SK-N-SH (cell line): ENCODE measurements at regions not wholly inside any gene's neighbourhood (a gene's known extent, or its start where the extent isn't known, plus 50 kb on each side); places are given as distances from the start of the nearest gene placed in this dataset.
"Not testable (repeated sequence)": the region's sequence is repeated elsewhere in the genome, so short reads cannot be mapped to it uniquely, and the experiment has no call there.

Experiments used
- CTCF ChIA-PET: fragments of 300-600, 350-600 bp; formaldehyde crosslinking; extraction: SDS; loops from one replicate; lab custom pipeline; 2021; lab: Yijun Ruan, JAX
- POLR2A ChIA-PET: fragments of 350-600 bp; sonication (Branson Sonifier 250); formaldehyde crosslinking; extraction: SDS; loops from one replicate; lab custom pipeline; 2020; ENCODE audit warnings: antibody characterized with exemption, inconsistent platforms; lab: Yijun Ruan, JAX
- DNase-seq: peaks from one replicate; pipeline ENCODE4 v3.0.0; 2012
- H2AFZ ChIP-seq: fragments of 200-600 bp; sonication (generic); 2 replicates; pipeline ENCODE4 v1.8.1; 2016; ENCODE audit warnings: antibody characterized with exemption, mild to moderate bottlenecking, low read depth
- H3F3A ChIP-seq: fragments of 200-600 bp; sonication (generic); replicated peaks from 2 replicates; pipeline ENCODE3; 2016; ENCODE audit warnings: antibody characterized with exemption, mild to moderate bottlenecking; ENCODE audit not compliant: insufficient read depth
- H3K27ac ChIP-seq, 2 experiments: fragments of 200-500 bp in 1 of 2; fragments of 200-600 bp in 1 of 2; sonication (Bioruptor generic) in 1 of 2; sonication (generic), shearing (Covaris generic) in 1 of 2; 2 replicates each; pipeline versions ENCODE4 v1.5.1 to v1.6.1; 2014 to 2016; ENCODE audit warnings: low read depth in 2 of 2, inconsistent platforms in 1 of 2, low read length in 1 of 2, mild to moderate bottlenecking in 1 of 2, mixed read lengths in 1 of 2
- H3K27me3 ChIP-seq: fragments of 200-600 bp; sonication (generic), shearing (Covaris generic); 2 replicates; pipeline ENCODE4 v1.6.1; 2016; ENCODE audit warnings: mixed run types; ENCODE audit not compliant: insufficient read depth
- H3K36me3 ChIP-seq, 2 experiments: fragments of 200-500 bp in 1 of 2; fragments of 200-600 bp in 1 of 2; sonication (Bioruptor generic) in 1 of 2; sonication (generic) in 1 of 2; replicated peaks in 1 of 2; 2 replicates each; pipeline versions ENCODE3 to v1.5.1; 2014 to 2016; ENCODE audit warnings: low read length in 1 of 2, mild to moderate bottlenecking in 1 of 2; ENCODE audit not compliant: insufficient read depth in 2 of 2, control insufficient read depth in 1 of 2
- H3K4me1 ChIP-seq, 2 experiments: fragments of 200-500 bp in 1 of 2; fragments of 200-600 bp in 1 of 2; sonication (Bioruptor generic) in 1 of 2; sonication (generic), shearing (Covaris generic) in 1 of 2; 2 replicates each; pipeline versions ENCODE4 v1.5.1 to v1.6.1; 2014 to 2016; ENCODE audit warnings: low read depth in 1 of 2, low read length in 1 of 2, mixed run types in 1 of 2; ENCODE audit not compliant: insufficient read depth in 2 of 2, control insufficient read depth in 1 of 2
- H3K4me2 ChIP-seq: fragments of 200-600 bp; sonication (generic), shearing (Covaris generic); 2 replicates; pipeline ENCODE4 v1.6.1; 2017; ENCODE audit warnings: mixed run types
- H3K4me3 ChIP-seq, 2 experiments: fragments of 200-500 bp in 1 of 2; fragments of 200-600 bp in 1 of 2; sonication (Bioruptor generic) in 1 of 2; sonication (generic), shearing (Covaris generic) in 1 of 2; 2 replicates each; pipeline versions ENCODE4 v1.5.1 to v1.8.1; 2014 to 2016; ENCODE audit warnings: low read depth in 2 of 2, inconsistent platforms in 1 of 2, low read length in 1 of 2, mild to moderate bottlenecking in 1 of 2, mixed read lengths in 1 of 2, moderate library complexity in 1 of 2
- H3K79me2 ChIP-seq: fragments of 200-600 bp; sonication (generic); 2 replicates; pipeline ENCODE4 v1.8.1; 2017; ENCODE audit warnings: mild to moderate bottlenecking; ENCODE audit not compliant: insufficient read depth
- H3K9ac ChIP-seq: fragments of 200-600 bp; sonication (generic); 2 replicates; pipeline ENCODE4 v1.6.1; 2017; ENCODE audit warnings: mixed run types
- H3K9me2 ChIP-seq: fragments of 200-600 bp; sonication (generic); 2 replicates; pipeline ENCODE4 v1.6.1; 2017; ENCODE audit warnings: mixed run types
- H3K9me3 ChIP-seq: fragments of 200-600 bp; sonication (generic); 2 replicates; pipeline ENCODE4 v1.6.1; 2017; ENCODE audit warnings: mixed run types, mild to moderate bottlenecking, moderate library complexity
- H4K20me1 ChIP-seq: fragments of 200-600 bp; sonication (generic); 2 replicates; pipeline ENCODE4 v1.6.1; 2017; ENCODE audit warnings: mild to moderate bottlenecking, mixed run types; ENCODE audit not compliant: insufficient read depth
- CHD2 ChIP-seq: fragments of 150-350 bp; IDR thresholded peaks from 2 replicates; pipeline ENCODE4 v1.6.1; 2018; ENCODE audit warnings: low read length; ENCODE audit not compliant: partially characterized antibody
- MAX ChIP-seq: IDR thresholded peaks from 2 replicates; pipeline ENCODE4 v1.4.0; 2012; ENCODE audit warnings: low read depth
- MEF2A ChIP-seq: IDR thresholded peaks from 2 replicates; pipeline ENCODE4 v1.4.0; 2012; ENCODE audit warnings: low read depth, borderline replicate concordance
- NRF1 ChIP-seq: IDR thresholded peaks from 2 replicates; pipeline ENCODE4 v1.6.1; 2012; ENCODE audit warnings: low read depth, mild to moderate bottlenecking, low read length
- RFX5 ChIP-seq: IDR thresholded peaks from 2 replicates; pipeline ENCODE4 v1.6.1; 2012; ENCODE audit warnings: mild to moderate bottlenecking, improper control_type of control experiment, low read length
- SMC3 ChIP-seq: IDR thresholded peaks from 2 replicates; pipeline ENCODE4 v1.6.1; 2012; ENCODE audit warnings: low read depth, low read length, improper control_type of control experiment
- TAF1 ChIP-seq: IDR thresholded peaks from 2 replicates; pipeline ENCODE4 v1.6.1; 2012; ENCODE audit warnings: low read depth, mild to moderate bottlenecking, low read length, moderate library complexity, borderline replicate concordance
- WGBS: methylation state at CpG from one replicate; pipeline ENCODE4 v1.1.6; 2017; ENCODE audit warnings: low lambda C conversion rate; 5-methylcytosine and 5-hydroxymethylcytosine counted together
- TF ChIP-seq, protein P1 (sequence below): fragments of 150-350 bp; IDR thresholded peaks from 2 replicates; pipeline ENCODE4 v1.6.1; 2016; ENCODE audit warnings: mild to moderate bottlenecking, low read depth, low read length
- TF ChIP-seq, protein P2 (sequence below): IDR thresholded peaks from 2 replicates; pipeline ENCODE4 v1.6.1; 2012; ENCODE audit warnings: mild to moderate bottlenecking, low read depth, low read length, moderate library complexity
- TF ChIP-seq, protein P3 (sequence below): fragments of 150-350 bp; IDR thresholded peaks from 2 replicates; pipeline ENCODE4 v1.6.1; 2017; ENCODE audit warnings: antibody characterized with exemption, low read length, low read depth, borderline replicate concordance

- DNase-seq, result no peak
- peaks cover 10% of the 10 kb centered on the region for H3F3A ChIP-seq
- H3K9me3 ChIP-seq, result no peaks in the 10 kb centered on the region
- no peak overlapping the region for H3K27ac ChIP-seq
- no peaks in the 10 kb centered on the region for H3K9me2 ChIP-seq
- H4K20me1 ChIP-seq, result no peaks in the 10 kb centered on the region
- peaks cover 34 to 37% of the 10 kb centered on the region in 2 experiments for H3K36me3 ChIP-seq
- H3K79me2 ChIP-seq, result no peaks in the 10 kb centered on the region
- H3K9ac ChIP-seq, result no peak overlapping the region
- no peak overlapping the region for H2AFZ ChIP-seq
- POLR2A ChIA-PET, result no interaction called here
- H3K4me2 ChIP-seq, result no peak overlapping the region
- WGBS, result 100% methylated on average over 1 of the region's 1 CpG
- no peak overlapping the region for H3K4me3 ChIP-seq
- H3K4me1 ChIP-seq, result no peaks in the 10 kb centered on the region
- no peak for TF ChIP-seq RFX5
- TF ChIP-seq CHD2, result no peak
- TF ChIP-seq, protein P1, sequence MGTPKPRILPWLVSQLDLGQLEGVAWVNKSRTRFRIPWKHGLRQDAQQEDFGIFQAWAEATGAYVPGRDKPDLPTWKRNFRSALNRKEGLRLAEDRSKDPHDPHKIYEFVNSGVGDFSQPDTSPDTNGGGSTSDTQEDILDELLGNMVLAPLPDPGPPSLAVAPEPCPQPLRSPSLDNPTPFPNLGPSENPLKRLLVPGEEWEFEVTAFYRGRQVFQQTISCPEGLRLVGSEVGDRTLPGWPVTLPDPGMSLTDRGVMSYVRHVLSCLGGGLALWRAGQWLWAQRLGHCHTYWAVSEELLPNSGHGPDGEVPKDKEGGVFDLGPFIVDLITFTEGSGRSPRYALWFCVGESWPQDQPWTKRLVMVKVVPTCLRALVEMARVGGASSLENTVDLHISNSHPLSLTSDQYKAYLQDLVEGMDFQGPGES, result no peak
- no peak for TF ChIP-seq MEF2A
- no peak for TF ChIP-seq NRF1
- TF ChIP-seq, protein P2, sequence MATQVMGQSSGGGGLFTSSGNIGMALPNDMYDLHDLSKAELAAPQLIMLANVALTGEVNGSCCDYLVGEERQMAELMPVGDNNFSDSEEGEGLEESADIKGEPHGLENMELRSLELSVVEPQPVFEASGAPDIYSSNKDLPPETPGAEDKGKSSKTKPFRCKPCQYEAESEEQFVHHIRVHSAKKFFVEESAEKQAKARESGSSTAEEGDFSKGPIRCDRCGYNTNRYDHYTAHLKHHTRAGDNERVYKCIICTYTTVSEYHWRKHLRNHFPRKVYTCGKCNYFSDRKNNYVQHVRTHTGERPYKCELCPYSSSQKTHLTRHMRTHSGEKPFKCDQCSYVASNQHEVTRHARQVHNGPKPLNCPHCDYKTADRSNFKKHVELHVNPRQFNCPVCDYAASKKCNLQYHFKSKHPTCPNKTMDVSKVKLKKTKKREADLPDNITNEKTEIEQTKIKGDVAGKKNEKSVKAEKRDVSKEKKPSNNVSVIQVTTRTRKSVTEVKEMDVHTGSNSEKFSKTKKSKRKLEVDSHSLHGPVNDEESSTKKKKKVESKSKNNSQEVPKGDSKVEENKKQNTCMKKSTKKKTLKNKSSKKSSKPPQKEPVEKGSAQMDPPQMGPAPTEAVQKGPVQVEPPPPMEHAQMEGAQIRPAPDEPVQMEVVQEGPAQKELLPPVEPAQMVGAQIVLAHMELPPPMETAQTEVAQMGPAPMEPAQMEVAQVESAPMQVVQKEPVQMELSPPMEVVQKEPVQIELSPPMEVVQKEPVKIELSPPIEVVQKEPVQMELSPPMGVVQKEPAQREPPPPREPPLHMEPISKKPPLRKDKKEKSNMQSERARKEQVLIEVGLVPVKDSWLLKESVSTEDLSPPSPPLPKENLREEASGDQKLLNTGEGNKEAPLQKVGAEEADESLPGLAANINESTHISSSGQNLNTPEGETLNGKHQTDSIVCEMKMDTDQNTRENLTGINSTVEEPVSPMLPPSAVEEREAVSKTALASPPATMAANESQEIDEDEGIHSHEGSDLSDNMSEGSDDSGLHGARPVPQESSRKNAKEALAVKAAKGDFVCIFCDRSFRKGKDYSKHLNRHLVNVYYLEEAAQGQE, result no peak
- TF ChIP-seq, protein P3, sequence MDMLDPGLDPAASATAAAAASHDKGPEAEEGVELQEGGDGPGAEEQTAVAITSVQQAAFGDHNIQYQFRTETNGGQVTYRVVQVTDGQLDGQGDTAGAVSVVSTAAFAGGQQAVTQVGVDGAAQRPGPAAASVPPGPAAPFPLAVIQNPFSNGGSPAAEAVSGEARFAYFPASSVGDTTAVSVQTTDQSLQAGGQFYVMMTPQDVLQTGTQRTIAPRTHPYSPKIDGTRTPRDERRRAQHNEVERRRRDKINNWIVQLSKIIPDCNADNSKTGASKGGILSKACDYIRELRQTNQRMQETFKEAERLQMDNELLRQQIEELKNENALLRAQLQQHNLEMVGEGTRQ, result no peak
- no peak for TF ChIP-seq MAX
- no peak for TF ChIP-seq SMC3
- TF ChIP-seq TAF1, result no peak
- CTCF ChIA-PET, result interaction anchor here (1.2 to 1.5 kb wide), 2 partner anchors 66 to 68 kb away, joined by 3 to 4 read pairs; no protein-coding TSS in a partner anchor
- no peaks in the 10 kb centered on the region for H3K27me3 ChIP-seq
These were observed 87.0 kb downstream of the IARS1 start for GRCh38 chr9:92206488-92206887.

- CTCF ChIA-PET, result not testable (repeated sequence)
These were observed 88.7 kb upstream of the SPTLC1 start for GRCh38 chr9:92203887-92204286.

GRCh38 chr9:92198237-92198636 is 83.0 kb upstream of the SPTLC1 start:
- H3K4me2 ChIP-seq, H3K79me2 ChIP-seq, H2AFZ ChIP-seq, H3F3A ChIP-seq, CTCF ChIA-PET, H3K9ac ChIP-seq, H3K4me1 ChIP-seq, H3K4me3 ChIP-seq, H3K27me3 ChIP-seq, H3K9me3 ChIP-seq, H3K36me3 ChIP-seq, H3K9me2 ChIP-seq, DNase-seq, H4K20me1 ChIP-seq, H3K27ac ChIP-seq, POLR2A ChIA-PET: not testable (repeated sequence)

More at GRCh38 chr9:92203887-92204286, 88.7 kb upstream of the SPTLC1 start:
- H3K9me3 ChIP-seq, H3K27ac ChIP-seq, H2AFZ ChIP-seq, H3K4me3 ChIP-seq, H3K9ac ChIP-seq, H3K27me3 ChIP-seq, DNase-seq, H3K79me2 ChIP-seq, POLR2A ChIA-PET, H4K20me1 ChIP-seq, H3K4me1 ChIP-seq, H3K9me2 ChIP-seq, H3K4me2 ChIP-seq: not testable (repeated sequence)
- WGBS, result 89% methylated on average over 1 of the region's 1 CpG
- Histone ChIP-seq H3F3A (peaks cover 10% of the 10 kb centered on the region), H3K36me3 (peaks cover 10 to 11% of the 10 kb centered on the region in 2 experiments)
